IMR-90 (cell line): ENCODE measurements at regions not wholly inside any gene's neighbourhood (a gene's known extent, or its start where the extent isn't known, plus 50 kb on each side); places are given as distances from the start of the nearest gene placed in this dataset.

ENCODE experiments used
- ATAC-seq: fragments of 200-7000 bp; cut with Tn5 transposase; 2 replicates; pipeline ENCODE4 v1.9.1; 2020; ENCODE audit warnings: low read depth, mild to moderate bottlenecking, moderate library complexity
- BruUV-seq: library from RNA; stranded (reverse); fragments of 400-500 nt; replicated peaks from 2 replicates; lab custom pipeline; 2021; lab: Mats Ljungman, UMichigan
- CTCF ChIA-PET: fragments of 300-600 bp; formaldehyde crosslinking; extraction: SDS; loops from one replicate; lab custom pipeline; 2021; ENCODE audit warnings: antibody characterized with exemption; lab: Yijun Ruan, JAX
- POLR2A ChIA-PET: fragments of 300-600 bp; sonication (Branson Sonifier 250); formaldehyde crosslinking; loops from one replicate; lab custom pipeline; 2022; ENCODE audit warnings: antibody characterized with exemption; ENCODE audit not compliant: unreplicated experiment; lab: Charles Lee
- DNase-seq: peaks from one replicate; pipeline ENCODE4 v3.0.0; 2013
- H2AFZ ChIP-seq: replicated peaks from 2 replicates; pipeline ENCODE3; 2013; ENCODE audit warnings: low read length, mild to moderate bottlenecking; ENCODE audit not compliant: poor library complexity
- H2AK5ac ChIP-seq: 2 replicates; pipeline ENCODE4 v1.6.1; 2013; ENCODE audit warnings: low read depth, low read length, inconsistent platforms
- H2AK9ac ChIP-seq: replicated peaks from 2 replicates; pipeline ENCODE3; 2013; ENCODE audit warnings: mild to moderate bottlenecking, low read depth, low read length, moderate library complexity; ENCODE audit not compliant: poor library complexity
- H2BK120ac ChIP-seq: 2 replicates; pipeline ENCODE4 v1.6.1; 2013; ENCODE audit warnings: low read depth, low read length, inconsistent platforms
- H2BK15ac ChIP-seq: 3 replicates; pipeline ENCODE4 v1.6.1; 2013; ENCODE audit warnings: low read depth, low read length, inconsistent platforms
- H2BK20ac ChIP-seq: 2 replicates; pipeline ENCODE4 v1.6.1; 2013; ENCODE audit warnings: low read depth, mild to moderate bottlenecking, inconsistent platforms, low read length, moderate library complexity
- H2BK5ac ChIP-seq: 2 replicates; pipeline ENCODE4 v1.6.1; 2013; ENCODE audit warnings: mild to moderate bottlenecking, low read depth, low read length, inconsistent platforms; ENCODE audit not compliant: poor library complexity, severe bottlenecking
- H3K14ac ChIP-seq: replicated peaks from 2 replicates; pipeline ENCODE4 v1.6.1; 2013; ENCODE audit warnings: low read depth, low read length, inconsistent platforms
- H3K18ac ChIP-seq: 2 replicates; pipeline ENCODE4 v1.6.1; 2013; ENCODE audit warnings: low read depth, low read length, control low read depth
- H3K23ac ChIP-seq: 2 replicates; pipeline ENCODE4 v1.6.1; 2013; ENCODE audit warnings: low read depth, low read length, inconsistent platforms
- H3K27ac ChIP-seq: 2 replicates; pipeline ENCODE4 v1.5.1; 2013; ENCODE audit warnings: mild to moderate bottlenecking, control low read depth, low read length; ENCODE audit not compliant: insufficient read depth
- H3K27me3 ChIP-seq: 2 replicates; pipeline ENCODE4 v1.6.1; 2013; ENCODE audit warnings: low read length; ENCODE audit not compliant: control insufficient read depth, insufficient read depth
- H3K36me3 ChIP-seq: 2 replicates; pipeline ENCODE4 v1.6.1; 2013; ENCODE audit warnings: low read length, mixed read lengths; ENCODE audit not compliant: control insufficient read depth, insufficient read depth
- H3K4ac ChIP-seq: 2 replicates; pipeline ENCODE4 v1.6.1; 2013; ENCODE audit warnings: low read depth, low read length, inconsistent platforms
- H3K4me1 ChIP-seq: 2 replicates; pipeline ENCODE4 v1.6.1; 2013; ENCODE audit warnings: low read length, mixed read lengths; ENCODE audit not compliant: control insufficient read depth, insufficient read depth
- H3K4me2 ChIP-seq: 2 replicates; pipeline ENCODE4 v1.6.1; 2013; ENCODE audit warnings: low read depth, mild to moderate bottlenecking, control low read depth, low read length, moderate library complexity
- H3K4me3 ChIP-seq: 2 replicates; pipeline ENCODE4 v1.5.1; 2013; ENCODE audit warnings: low read depth, mild to moderate bottlenecking, control low read depth, low read length, moderate library complexity; ENCODE audit not compliant: insufficient read depth
- H3K56ac ChIP-seq: 2 replicates; pipeline ENCODE4 v1.6.1; 2013; ENCODE audit warnings: low read length, inconsistent platforms; ENCODE audit not compliant: insufficient read depth; ENCODE audit errors: extremely low read depth
- H3K79me1 ChIP-seq, 2 experiments: 2 replicates each; pipeline ENCODE4 v1.6.1; 2013; ENCODE audit warnings: low read length in 2 of 2, inconsistent platforms in 1 of 2, low read depth in 1 of 2
- H3K9ac ChIP-seq: 2 replicates; pipeline ENCODE4 v1.6.1; 2013; ENCODE audit warnings: low read depth, low read length, control low read depth
- H3K9me1 ChIP-seq: 2 replicates; pipeline ENCODE4 v1.6.1; 2013; ENCODE audit warnings: low read length, inconsistent platforms; ENCODE audit not compliant: insufficient read depth
- H3K9me3 ChIP-seq: 2 replicates; pipeline ENCODE4 v1.6.1; 2013; ENCODE audit warnings: low read length; ENCODE audit not compliant: control insufficient read depth, insufficient read depth
- H4K20me1 ChIP-seq: 2 replicates; pipeline ENCODE4 v1.6.1; 2013; ENCODE audit warnings: low read length, inconsistent platforms; ENCODE audit not compliant: insufficient read depth
- H4K5ac ChIP-seq: 2 replicates; pipeline ENCODE4 v1.6.1; 2013; ENCODE audit warnings: mild to moderate bottlenecking, low read depth, low read length, control low read depth
- H4K8ac ChIP-seq, 2 experiments: 2 replicates each; pipeline ENCODE4 v1.6.1; 2013; ENCODE audit warnings: low read depth in 2 of 2, low read length in 2 of 2, control low read depth in 1 of 2, inconsistent platforms in 1 of 2
- H4K91ac ChIP-seq: 2 replicates; pipeline ENCODE4 v1.6.1; 2013; ENCODE audit warnings: low read depth, low read length, inconsistent platforms; ENCODE audit not compliant: insufficient read depth
- BHLHE40 ChIP-seq: fragments of 150-350 bp; IDR thresholded peaks from 2 replicates; pipeline ENCODE4 v1.6.1; 2016; ENCODE audit warnings: mild to moderate bottlenecking, low read depth, low read length
- CEBPB ChIP-seq: IDR thresholded peaks from 2 replicates; pipeline ENCODE4 v1.6.1; 2012; ENCODE audit warnings: low read depth, low read length, improper control_type of control experiment
- CHD1 ChIP-seq: IDR thresholded peaks from 2 replicates; pipeline ENCODE4 v1.6.1; 2012; ENCODE audit warnings: low read depth, low read length, improper control_type of control experiment
- CTCF ChIP-seq: conservative IDR thresholded peaks from 2 replicates; pipeline ENCODE4 v1.5.1; 2012; ENCODE audit warnings: mild to moderate bottlenecking, low read depth, low read length, improper control_type of control experiment
- ELK1 ChIP-seq: fragments of 150-350 bp; IDR thresholded peaks from 2 replicates; pipeline ENCODE4 v1.6.1; 2016; ENCODE audit warnings: low read depth, mild to moderate bottlenecking, low read length, moderate library complexity, borderline replicate concordance
- FOS ChIP-seq: fragments of 150-350 bp; IDR thresholded peaks from 2 replicates; pipeline ENCODE4 v1.6.1; 2016; ENCODE audit warnings: low read depth, low read length
- MAFK ChIP-seq: IDR thresholded peaks from 2 replicates; pipeline ENCODE4 v1.6.1; 2012; ENCODE audit warnings: low read depth, low read length, improper control_type of control experiment
- MAZ ChIP-seq: IDR thresholded peaks from 2 replicates; pipeline ENCODE4 v1.6.1; 2012; ENCODE audit warnings: low read depth, mild to moderate bottlenecking, low read length, improper control_type of control experiment, moderate library complexity, borderline replicate concordance
- MXI1 ChIP-seq: IDR thresholded peaks from 2 replicates; pipeline ENCODE4 v1.6.1; 2012; ENCODE audit warnings: low read depth, mild to moderate bottlenecking, low read length, moderate library complexity, borderline replicate concordance
- NFE2L2 ChIP-seq: fragments of 150-350 bp; IDR thresholded peaks from 2 replicates; pipeline ENCODE4 v1.6.1; 2016; ENCODE audit warnings: low read depth, mild to moderate bottlenecking, low read length
- POLR2A ChIP-seq: IDR thresholded peaks from 2 replicates; pipeline ENCODE4 v1.6.1; 2012; ENCODE audit warnings: mild to moderate bottlenecking, low read depth, low read length
- RAD21 ChIP-seq: IDR thresholded peaks from 2 replicates; pipeline ENCODE4 v1.6.1; 2012; ENCODE audit warnings: low read length, improper control_type of control experiment
- RCOR1 ChIP-seq: IDR thresholded peaks from 2 replicates; pipeline ENCODE4 v1.6.1; 2012; ENCODE audit warnings: mild to moderate bottlenecking, low read length, improper control_type of control experiment; ENCODE audit not compliant: insufficient replicate concordance
- RFX5 ChIP-seq: IDR thresholded peaks from 2 replicates; pipeline ENCODE4 v1.8.0; 2012; ENCODE audit warnings: low read depth, mild to moderate bottlenecking, low read length, moderate library complexity
- SMC3 ChIP-seq: fragments of 150-350 bp; IDR thresholded peaks from 2 replicates; pipeline ENCODE4 v1.6.1; 2016; ENCODE audit warnings: low read depth, mild to moderate bottlenecking, antibody characterized with exemption, low read length, moderate library complexity
- USF2 ChIP-seq: fragments of 150-350 bp; IDR thresholded peaks from 2 replicates; pipeline ENCODE4 v1.6.1; 2017; ENCODE audit warnings: mild to moderate bottlenecking, antibody characterized with exemption, low read length, low read depth
- WGBS, 2 experiments: methylation state at CpG; one replicate each; pipeline versions ENCODE4 v1.1.5 to v1.1.7; 2013; ENCODE audit warnings: missing lambda C conversion rate in 2 of 2; ENCODE audit not compliant: insufficient read length in 1 of 2; ENCODE audit errors: extremely low coverage in 2 of 2; 5-methylcytosine and 5-hydroxymethylcytosine counted together
- dilution Hi-C: fragments of 300-500 bp; cut with HindIII; formaldehyde crosslinking; loops from one replicate; pipeline ENCODE4 v1.14.3; 2018; ENCODE audit warnings: low sequenced_read_pairs; ENCODE audit not compliant: unreplicated experiment
- in situ Hi-C: fragments of 300-500 bp; cut with MboI; formaldehyde crosslinking; loops from 3 replicates; pipeline ENCODE4 v1.14.3; 2019; ENCODE audit warnings: low sequenced_read_pairs, inconsistent platforms, mixed read lengths
- intact Hi-C: fragments of 100-400 bp; cut with micrococcal nuclease; formaldehyde crosslinking; loops from 2 replicates; pipeline ENCODE4 v1.10.0; 2022

GRCh38 chr15:95911570-95912279 is 418.8 kb upstream of the NR2F2 start:
- Histone ChIP-seq H3K9me3 (no peaks in the 10 kb centered on the region), H3K4ac (no peak overlapping the region), H3K14ac (no peak overlapping the region), H3K9ac (no peak overlapping the region), H3K36me3 (no peaks in the 10 kb centered on the region), H2AFZ (no peak overlapping the region), H3K23ac (no peak overlapping the region), H2AK5ac (no peak overlapping the region), H2BK15ac (no peak overlapping the region), H4K8ac (no peak overlapping the region), H2BK20ac (no peak overlapping the region), H3K27me3 (no peaks in the 10 kb centered on the region), H3K56ac (no peak overlapping the region), H3K4me1 (no peaks in the 10 kb centered on the region), H3K27ac (no peak overlapping the region), H3K4me3 (no peak overlapping the region), H4K5ac (no peak overlapping the region), H3K4me2 (no peak overlapping the region), H3K79me1 (no peaks in the 10 kb centered on the region), H4K91ac (no peak overlapping the region), H3K9me1 (no peaks in the 10 kb centered on the region), H2AK9ac (no peak overlapping the region), H4K20me1 (no peaks in the 10 kb centered on the region), H2BK5ac (no peak overlapping the region), H3K18ac (no peak overlapping the region), H2BK120ac (no peak overlapping the region)
- 25% methylated on average over 2 of the region's 11 CpGs; no CpG with 5 or more reads in 1 of the 2 experiments for WGBS, 2 experiments
- in situ Hi-C loops (no loop called here), intact Hi-C loops (no loop called here), dilution Hi-C loops (no loop called here)
- DNase-seq (no peak), ATAC-seq (no peak)
- POLR2A ChIA-PET, result interaction anchor here (0.6 kb wide), 1 partner anchor 16 kb away, joined by 4 read pairs; no protein-coding TSS in a partner anchor
- BruUV-seq, result no TSS peak
- TF ChIP-seq RFX5, result no peak
- no peak for TF ChIP-seq CHD1
- no peak for TF ChIP-seq MAFK
- no peak for TF ChIP-seq CEBPB
- no peak for TF ChIP-seq CTCF
- TF ChIP-seq RAD21, result no peak
- no peak for TF ChIP-seq RCOR1
- no peak for TF ChIP-seq USF2
- no peak for TF ChIP-seq BHLHE40
- TF ChIP-seq MAZ, result no peak
- TF ChIP-seq FOS, result no peak
- no peak for TF ChIP-seq MXI1
- TF ChIP-seq SMC3, result no peak
- no peak for TF ChIP-seq POLR2A
- TF ChIP-seq ELK1, result no peak
- no peak for TF ChIP-seq NFE2L2
- CTCF ChIA-PET, result interaction anchor here (0.5 to 1.5 kb wide), 6 partner anchors 10 to 529 kb away, joined by 3 to 7 read pairs (median 3); no protein-coding TSS in a partner anchor
